Fibroblast of lung (primary cell): ENCODE measurements at regions not wholly inside any gene's neighbourhood (a gene's known extent, or its start where the extent isn't known, plus 50 kb on each side); places are given as distances from the start of the nearest gene placed in this dataset.
"Not testable (repeated sequence)": the region's sequence is repeated elsewhere in the genome, so short reads cannot be mapped to it uniquely, and the experiment has no call there.

ENCODE experiments used
- DNase-seq, 2 donors: peaks; one replicate each; pipeline versions ENCODE4 v3.0.0 to v3.0.0-alpha.2; 2010; ENCODE audit warnings: low read depth in 2 of 2
- H2AFZ ChIP-seq: 2 replicates; pipeline ENCODE4 v1.5.1; 2012; ENCODE audit warnings: low read length, control low read depth, inconsistent platforms
- H3K27ac ChIP-seq: 2 replicates; pipeline ENCODE4 v1.5.1; 2011; ENCODE audit warnings: low read length, control low read depth; ENCODE audit not compliant: insufficient read depth
- H3K27me3 ChIP-seq: 2 replicates; pipeline ENCODE4 v1.5.1; 2011; ENCODE audit warnings: mild to moderate bottlenecking, low read length; ENCODE audit not compliant: control insufficient read depth, insufficient read depth
- H3K36me3 ChIP-seq: 2 replicates; pipeline ENCODE4 v1.5.1; 2011; ENCODE audit warnings: low read length; ENCODE audit not compliant: control insufficient read depth, insufficient read depth
- H3K4me1 ChIP-seq: 2 replicates; pipeline ENCODE4 v1.5.1; 2011; ENCODE audit warnings: low read length; ENCODE audit not compliant: control insufficient read depth, insufficient read depth; ENCODE audit errors: extremely low read depth
- H3K4me2 ChIP-seq: 2 replicates; pipeline ENCODE4 v1.5.1; 2011; ENCODE audit warnings: low read length, control low read depth; ENCODE audit not compliant: insufficient read depth; ENCODE audit errors: extremely low read depth
- H3K4me3 ChIP-seq, 4 experiments: fragments of 200-600 bp in 1 of 4; sonication (generic) in 1 of 4; replicated peaks in 1 of 4; 2 replicates each; pipeline ENCODE4 v1.5.1; 2011 to 2016; ENCODE audit warnings: low read length in 4 of 4, low read depth in 3 of 4, mild to moderate bottlenecking in 3 of 4, control low read depth in 2 of 4, inconsistent platforms in 1 of 4, mixed read lengths in 1 of 4; ENCODE audit not compliant: insufficient read depth in 1 of 4; ENCODE audit errors: control extremely low read depth in 1 of 4
- H3K79me2 ChIP-seq: 2 replicates; pipeline ENCODE4 v1.5.1; 2012; ENCODE audit warnings: mild to moderate bottlenecking, low read length, inconsistent platforms; ENCODE audit not compliant: control insufficient read depth, insufficient read depth
- H3K9ac ChIP-seq: 2 replicates; pipeline ENCODE4 v1.5.1; 2011; ENCODE audit warnings: mild to moderate bottlenecking, low read length, control low read depth; ENCODE audit not compliant: insufficient read depth
- H3K9me3 ChIP-seq: 2 replicates; pipeline ENCODE4 v1.5.1; 2012; ENCODE audit warnings: low read depth, low read length; ENCODE audit not compliant: control insufficient read depth, insufficient read depth
- H4K20me1 ChIP-seq: 2 replicates; pipeline ENCODE4 v1.5.1; 2011; ENCODE audit warnings: low read length; ENCODE audit not compliant: control insufficient read depth, insufficient read depth; ENCODE audit errors: extremely low read depth
- EZH2 ChIP-seq: IDR thresholded peaks from 2 replicates; pipeline ENCODE4 v1.5.1; 2012; ENCODE audit warnings: low read length, control low read depth, mild to moderate bottlenecking; ENCODE audit errors: missing control alignments
- TF ChIP-seq, protein P1 (sequence below), 2 donors: IDR thresholded peaks in 1 of 2; conservative IDR thresholded peaks in 1 of 2; 1 replicate in 1 of 2; 2 replicates in 1 of 2; pipeline ENCODE4 v1.5.1; 2011 to 2012; ENCODE audit warnings: low read length in 2 of 2, control low read depth in 1 of 2, inconsistent platforms in 1 of 2, low read depth in 1 of 2, mild to moderate bottlenecking in 1 of 2

GRCh38 chr4:106551724-106552123 lies 183.1 kb upstream of the GIMD1 start:
- Histone ChIP-seq H3K79me2 (no peaks in the 10 kb centered on the region), H3K36me3 (no peaks in the 10 kb centered on the region), H3K4me1 (no peaks in the 10 kb centered on the region), H3K9me3 (no peaks in the 10 kb centered on the region), H3K27ac (no peak overlapping the region), H2AFZ (no peak overlapping the region), H3K27me3 (no peaks in the 10 kb centered on the region), H3K4me2 (no peak overlapping the region), H3K4me3 (no peak overlapping the region), H4K20me1 (no peaks in the 10 kb centered on the region), H3K9ac (no peak overlapping the region)
- TF ChIP-seq, protein P1, sequence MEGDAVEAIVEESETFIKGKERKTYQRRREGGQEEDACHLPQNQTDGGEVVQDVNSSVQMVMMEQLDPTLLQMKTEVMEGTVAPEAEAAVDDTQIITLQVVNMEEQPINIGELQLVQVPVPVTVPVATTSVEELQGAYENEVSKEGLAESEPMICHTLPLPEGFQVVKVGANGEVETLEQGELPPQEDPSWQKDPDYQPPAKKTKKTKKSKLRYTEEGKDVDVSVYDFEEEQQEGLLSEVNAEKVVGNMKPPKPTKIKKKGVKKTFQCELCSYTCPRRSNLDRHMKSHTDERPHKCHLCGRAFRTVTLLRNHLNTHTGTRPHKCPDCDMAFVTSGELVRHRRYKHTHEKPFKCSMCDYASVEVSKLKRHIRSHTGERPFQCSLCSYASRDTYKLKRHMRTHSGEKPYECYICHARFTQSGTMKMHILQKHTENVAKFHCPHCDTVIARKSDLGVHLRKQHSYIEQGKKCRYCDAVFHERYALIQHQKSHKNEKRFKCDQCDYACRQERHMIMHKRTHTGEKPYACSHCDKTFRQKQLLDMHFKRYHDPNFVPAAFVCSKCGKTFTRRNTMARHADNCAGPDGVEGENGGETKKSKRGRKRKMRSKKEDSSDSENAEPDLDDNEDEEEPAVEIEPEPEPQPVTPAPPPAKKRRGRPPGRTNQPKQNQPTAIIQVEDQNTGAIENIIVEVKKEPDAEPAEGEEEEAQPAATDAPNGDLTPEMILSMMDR (conservative IDR thresholded peaks at IDR 0.05 in 1 of 2, IDR thresholded peaks at IDR 0.05 in 1 of 2; ENCODE audit: low read depth in 1 of 2, low read length in 2 of 2), result no peak
- no peak for TF ChIP-seq EZH2
- no peak for DNase-seq

- no peak overlapping the region for H2AFZ ChIP-seq
- TF ChIP-seq, protein P1 (conservative IDR thresholded peaks at IDR 0.05 in 1 of 2, IDR thresholded peaks at IDR 0.05 in 1 of 2; ENCODE audit: low read depth in 1 of 2, low read length in 2 of 2), result no peak
- no peak for TF ChIP-seq EZH2
- H3K27me3 ChIP-seq, result no peaks in the 10 kb centered on the region
- H3K27ac ChIP-seq, result no peak overlapping the region
- no peak overlapping the region for H3K4me2 ChIP-seq
- H4K20me1 ChIP-seq, result no peaks in the 10 kb centered on the region
- DNase-seq, result no peak
- H3K4me1 ChIP-seq, result no peaks in the 10 kb centered on the region
- H3K36me3 ChIP-seq, result no peaks in the 10 kb centered on the region
- H3K4me3 ChIP-seq, result no peak overlapping the region
- H3K9me3 ChIP-seq, result no peaks in the 10 kb centered on the region
- H3K79me2 ChIP-seq, result no peaks in the 10 kb centered on the region
- no peak overlapping the region for H3K9ac ChIP-seq
These were observed 180.0 kb upstream of the GIMD1 start for GRCh38 chr4:106548446-106549044.

DNA sequence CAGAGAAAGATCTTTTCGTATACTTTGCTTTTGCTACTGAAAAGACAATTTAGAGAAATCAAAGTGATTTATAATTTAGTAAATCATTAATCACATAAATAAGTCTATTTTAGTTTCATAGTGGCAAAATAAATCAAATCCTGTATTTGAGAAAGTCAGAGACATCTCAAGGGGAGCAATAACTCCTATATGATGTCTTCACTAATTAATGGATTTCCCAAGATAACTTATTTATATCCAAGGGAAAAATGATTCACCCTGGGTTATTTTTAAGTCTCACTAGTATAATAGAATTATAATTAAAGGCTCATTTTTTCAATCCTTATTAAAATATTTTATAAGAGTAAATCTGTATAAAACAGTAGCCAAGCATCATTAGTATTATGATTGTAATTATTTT lies 177.8 kb upstream of the GIMD1 start:
- Histone ChIP-seq H4K20me1 (no peaks in the 10 kb centered on the region), H3K9me3 (no peaks in the 10 kb centered on the region), H2AFZ (no peak overlapping the region), H3K79me2 (no peaks in the 10 kb centered on the region), H3K4me2 (no peak overlapping the region), H3K27ac (no peak overlapping the region), H3K9ac (no peak overlapping the region), H3K4me3 (no peak overlapping the region), H3K27me3 (no peaks in the 10 kb centered on the region), H3K36me3 (no peaks in the 10 kb centered on the region), H3K4me1 (no peaks in the 10 kb centered on the region)
- TF ChIP-seq EZH2, result no peak
- TF ChIP-seq, protein P1 (conservative IDR thresholded peaks at IDR 0.05 in 1 of 2, IDR thresholded peaks at IDR 0.05 in 1 of 2; ENCODE audit: low read depth in 1 of 2, low read length in 2 of 2), result no peak
- DNase-seq, result no peak

DNA sequence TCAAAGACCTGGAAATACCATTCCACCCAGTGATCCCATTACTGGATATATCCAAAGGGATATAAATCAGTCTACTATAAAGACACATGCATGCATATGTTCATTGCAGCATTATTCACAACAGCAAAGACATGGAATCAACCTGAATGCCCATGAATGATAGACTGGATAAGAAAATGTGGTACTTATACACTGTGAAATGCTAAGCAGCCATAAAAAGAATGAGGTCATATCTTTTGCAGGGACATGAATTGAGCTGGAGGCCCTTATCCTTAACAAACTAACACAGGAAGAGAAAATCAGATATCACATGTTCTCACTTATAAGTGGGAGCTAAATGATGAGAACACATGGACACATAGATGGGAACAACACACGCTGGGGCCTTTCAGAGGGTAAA lies 174.0 kb upstream of the GIMD1 start:
- not testable (repeated sequence) for H3K9me3 ChIP-seq, H3K36me3 ChIP-seq, H2AFZ ChIP-seq, H3K4me1 ChIP-seq, H3K4me2 ChIP-seq, H3K79me2 ChIP-seq, H3K27me3 ChIP-seq, H3K9ac ChIP-seq, H3K27ac ChIP-seq, H3K4me3 ChIP-seq, DNase-seq, H4K20me1 ChIP-seq
